ENCODE measurements at regions not wholly inside any gene's neighbourhood (a gene's known extent, or its start where the extent isn't known, plus 50 kb on each side); places are given as distances from the start of the nearest gene placed in this dataset.

GRCh38 chr9:24342457-24342856 lies 203.2 kb downstream of the IZUMO3 start (continued):
- no peak for TF ChIP-seq UBTF (CRISPR knock-in tag; IDR thresholded peaks at IDR 0.05)
- no peak for TF ChIP-seq KDM6A (CRISPR knock-in tag; IDR thresholded peaks at IDR 0.05; ENCODE audit: low read depth)
- TF ChIP-seq KAT8 (CRISPR knock-in tag; IDR thresholded peaks at IDR 0.05) = no peak
- no peak for TF ChIP-seq RNF2 (conservative IDR thresholded peaks at IDR 0.05; ENCODE audit: low read depth)
- TF ChIP-seq ZMYM3 (CRISPR knock-in tag; IDR thresholded peaks at IDR 0.05) = no peak

GRCh38 chr9:24333629-24334028 lies 212.1 kb downstream of the IZUMO3 start:
- 2% methylated on average over 2 of the region's 2 CpGs for WGBS (ENCODE audit: low lambda C conversion rate)
- Histone ChIP-seq H3K36me3 (replicated peaks in 1 of 2; ENCODE audit: control insufficient read depth in 1 of 2, insufficient read depth in 2 of 2, low read length in 2 of 2) (no peaks in the 10 kb centered on the region), H2AFZ (ENCODE audit: low read length) (no peak overlapping the region), H3K4me3 (replicated peaks in 1 of 3; ENCODE audit: insufficient read depth in 1 of 3, low read depth in 2 of 3, low read length in 3 of 3) (no peak overlapping the region), H3K27me3 (ENCODE audit: control insufficient read depth in 1 of 2, insufficient read depth in 2 of 2, low read length in 2 of 2) (no peaks in the 10 kb centered on the region), H3K79me2 (ENCODE audit: insufficient read depth, low read length) (no peaks in the 10 kb centered on the region), H3K4me1 (ENCODE audit: insufficient read depth, low read length) (no peaks in the 10 kb centered on the region), H3K27ac (ENCODE audit: extremely low read length, insufficient read depth, low read length) (no peak overlapping the region), H3K4me2 (ENCODE audit: low read depth, low read length) (no peak overlapping the region), H3K9me3 (ENCODE audit: low read length) (peaks cover 73% of the 10 kb centered on the region), H4K20me1 (ENCODE audit: insufficient read depth, low read length) (no peaks in the 10 kb centered on the region), H3K9ac (ENCODE audit: insufficient read depth, low read depth, low read length) (no peak overlapping the region)
- ATAC-seq = no peak
- no TSS peak for BruUV-seq (replicated peaks)
- TF ChIP-seq SIN3B (IDR thresholded peaks at IDR 0.05; ENCODE audit: low read length) (no peak), ZNF160 (CRISPR knock-in tag; IDR thresholded peaks at IDR 0.05) (no peak)
- in situ Hi-C loops (cut with HindIII; ENCODE audit: extremely low pct_ligation_motif_present, low pct_unique_long_range_greater_than_20kb) = no loop called here
- intact Hi-C loops (cut with micrococcal nuclease; ENCODE audit: unreplicated experiment) = no loop called here
- FAIRE-seq = no peak
- DNase-seq (ENCODE audit: low spot score) = no peak
- ChIA-PET POLR2A (no interaction called here), CTCF (ENCODE audit: low intra/inter-chr PET ratio, low total read pairs) (no interaction called here)
